Lung (tissue), 11 donors: ENCODE measurements at regions not wholly inside any gene's neighbourhood (a gene's known extent, or its start where the extent isn't known, plus 50 kb on each side); places are given as distances from the start of the nearest gene placed in this dataset.
"Not testable (repeated sequence)": the region's sequence is repeated elsewhere in the genome, so short reads cannot be mapped to it uniquely, and the experiment has no call there.

Experiments
- ATAC-seq: fragments of 200-7000 bp; cut with Tn5 transposase; one replicate; pipeline ENCODE4 v1.9.1; 2020; ENCODE audit warnings: moderate number of reproducible peaks; ENCODE audit not compliant: insufficient read depth, low FRiP score
- DNase-seq, 3 donors: peaks; one replicate each; pipeline ENCODE4 v3.0.0-alpha.2; 2013 to 2017
- H3K27ac ChIP-seq, 2 donors: one replicate each; pipeline ENCODE4 v1.5.1; 2013; ENCODE audit warnings: mild to moderate bottlenecking in 2 of 2, moderate library complexity in 2 of 2, control low read depth in 1 of 2, inconsistent platforms in 1 of 2, low read depth in 1 of 2, low read length in 1 of 2
- H3K27me3 ChIP-seq, 3 donors: one replicate each; pipeline ENCODE4 v1.5.1; 2013; ENCODE audit warnings: low read length in 2 of 3; ENCODE audit not compliant: control insufficient read depth in 3 of 3, insufficient read depth in 3 of 3
- H3K36me3 ChIP-seq, 4 donors: one replicate each; pipeline ENCODE4 v1.5.1; 2013; ENCODE audit warnings: low read length in 4 of 4, mild to moderate bottlenecking in 1 of 4, moderate library complexity in 1 of 4; ENCODE audit not compliant: control insufficient read depth in 4 of 4, insufficient read depth in 4 of 4
- H3K4me1 ChIP-seq, 5 donors: one replicate each; pipeline ENCODE4 v1.5.1; 2013; ENCODE audit warnings: low read length in 5 of 5, mild to moderate bottlenecking in 2 of 5, moderate library complexity in 1 of 5; ENCODE audit not compliant: control insufficient read depth in 5 of 5, insufficient read depth in 5 of 5
- H3K4me3 ChIP-seq: one replicate; pipeline ENCODE4 v1.5.1; 2013; ENCODE audit warnings: mild to moderate bottlenecking, control low read depth, moderate library complexity
- H3K9ac ChIP-seq, 2 donors: one replicate each; pipeline ENCODE4 v1.5.1; 2013; ENCODE audit warnings: low read length in 2 of 2, control low read depth in 1 of 2; ENCODE audit not compliant: insufficient read depth in 1 of 2
- H3K9me3 ChIP-seq, 4 donors: one replicate each; pipeline ENCODE4 v1.5.1; 2013; ENCODE audit warnings: low read length in 3 of 4, mild to moderate bottlenecking in 1 of 4, moderate library complexity in 1 of 4; ENCODE audit not compliant: control insufficient read depth in 4 of 4, insufficient read depth in 3 of 4
- WGBS, 2 donors: extraction: QIAGEN DNeasy Blood & Tissue Kit; methylation state at CpG; one replicate each; pipeline ENCODE4 v1.1.7; 2013; 5-methylcytosine and 5-hydroxymethylcytosine counted together
- TF ChIP-seq, protein P1 (sequence below): IDR thresholded peaks from 2 replicates; pipeline ENCODE4 v1.5.1; 2012; ENCODE audit warnings: mild to moderate bottlenecking; ENCODE audit errors: control extremely low read depth, extremely low read depth
- donor health status: control.
- donor health status: control.
- donor health status: Bipolar disorder and iron deficiency.
- donor health status: healthy.
- donor health status: DM: yes; HTN: yes; CAD: no.

DNA sequence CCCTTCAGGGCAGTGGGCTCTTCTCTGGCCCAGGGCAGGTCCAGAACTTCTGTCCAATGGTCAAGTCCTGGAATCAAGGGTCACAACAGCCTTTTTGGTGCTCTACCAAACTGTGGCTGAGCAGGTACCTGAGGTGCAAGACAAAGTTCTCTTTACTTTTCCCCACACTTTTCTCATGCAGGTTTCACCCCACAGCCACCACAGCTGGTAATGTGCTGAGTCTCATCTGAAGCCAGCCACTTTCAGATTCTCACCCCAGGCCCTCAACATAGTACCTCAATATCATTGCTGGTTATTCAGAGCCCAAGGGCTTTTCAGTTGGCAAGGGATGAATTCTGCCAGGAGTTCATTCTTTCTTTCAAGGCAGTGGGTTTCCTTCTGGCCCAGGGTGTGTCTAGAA is 426.0 kb downstream of the TECRL start:
- Histone ChIP-seq H3K9ac (no peak overlapping the region), H3K36me3 (no peaks in the 10 kb centered on the region), H3K9me3 (peaks cover 0 to 5% (median under 1%) of the 10 kb centered on the region in 4 donors), H3K27me3 (no peaks in the 10 kb centered on the region), H3K4me1 (no peaks in the 10 kb centered on the region), H3K4me3 (no peak overlapping the region), H3K27ac (no peak overlapping the region)
- TF ChIP-seq, protein P1, sequence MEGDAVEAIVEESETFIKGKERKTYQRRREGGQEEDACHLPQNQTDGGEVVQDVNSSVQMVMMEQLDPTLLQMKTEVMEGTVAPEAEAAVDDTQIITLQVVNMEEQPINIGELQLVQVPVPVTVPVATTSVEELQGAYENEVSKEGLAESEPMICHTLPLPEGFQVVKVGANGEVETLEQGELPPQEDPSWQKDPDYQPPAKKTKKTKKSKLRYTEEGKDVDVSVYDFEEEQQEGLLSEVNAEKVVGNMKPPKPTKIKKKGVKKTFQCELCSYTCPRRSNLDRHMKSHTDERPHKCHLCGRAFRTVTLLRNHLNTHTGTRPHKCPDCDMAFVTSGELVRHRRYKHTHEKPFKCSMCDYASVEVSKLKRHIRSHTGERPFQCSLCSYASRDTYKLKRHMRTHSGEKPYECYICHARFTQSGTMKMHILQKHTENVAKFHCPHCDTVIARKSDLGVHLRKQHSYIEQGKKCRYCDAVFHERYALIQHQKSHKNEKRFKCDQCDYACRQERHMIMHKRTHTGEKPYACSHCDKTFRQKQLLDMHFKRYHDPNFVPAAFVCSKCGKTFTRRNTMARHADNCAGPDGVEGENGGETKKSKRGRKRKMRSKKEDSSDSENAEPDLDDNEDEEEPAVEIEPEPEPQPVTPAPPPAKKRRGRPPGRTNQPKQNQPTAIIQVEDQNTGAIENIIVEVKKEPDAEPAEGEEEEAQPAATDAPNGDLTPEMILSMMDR, result no peak
- ATAC-seq (no peak), DNase-seq (no peak)

DNA sequence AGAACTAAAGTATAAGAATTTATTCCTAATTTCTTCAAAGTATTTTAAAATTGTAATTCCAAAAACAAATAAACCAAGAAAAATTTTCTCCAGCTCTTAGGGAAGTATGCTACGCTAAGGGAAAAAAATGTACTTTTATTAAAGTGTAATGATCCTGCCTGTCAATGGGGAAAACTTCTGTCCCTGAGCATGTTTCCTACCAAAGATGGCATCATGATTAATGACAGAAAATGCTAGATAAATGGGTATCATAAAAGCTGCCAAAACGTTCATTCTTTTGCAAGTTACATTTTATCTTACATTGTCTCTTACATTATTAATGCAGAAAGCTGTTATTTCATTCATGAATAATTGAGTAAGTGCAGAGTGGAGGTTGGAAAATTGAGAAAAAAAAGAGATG is 443.4 kb downstream of the TECRL start:
- no peaks in the 10 kb centered on the region for H3K36me3 ChIP-seq
- H3K9me3 ChIP-seq, result no peaks in the 10 kb centered on the region
- no peak overlapping the region for H3K9ac ChIP-seq
- 52 to 64% methylated on average over 2 of the region's 2 CpGs for WGBS, 2 donors
- TF ChIP-seq, protein P1, result no peak
- H3K4me3 ChIP-seq, result no peak overlapping the region
- ATAC-seq, result no peak
- no peaks in the 10 kb centered on the region for H3K4me1 ChIP-seq
- H3K27ac ChIP-seq, result no peak overlapping the region
- H3K27me3 ChIP-seq, result no peaks in the 10 kb centered on the region
- DNase-seq, result no peak

DNA sequence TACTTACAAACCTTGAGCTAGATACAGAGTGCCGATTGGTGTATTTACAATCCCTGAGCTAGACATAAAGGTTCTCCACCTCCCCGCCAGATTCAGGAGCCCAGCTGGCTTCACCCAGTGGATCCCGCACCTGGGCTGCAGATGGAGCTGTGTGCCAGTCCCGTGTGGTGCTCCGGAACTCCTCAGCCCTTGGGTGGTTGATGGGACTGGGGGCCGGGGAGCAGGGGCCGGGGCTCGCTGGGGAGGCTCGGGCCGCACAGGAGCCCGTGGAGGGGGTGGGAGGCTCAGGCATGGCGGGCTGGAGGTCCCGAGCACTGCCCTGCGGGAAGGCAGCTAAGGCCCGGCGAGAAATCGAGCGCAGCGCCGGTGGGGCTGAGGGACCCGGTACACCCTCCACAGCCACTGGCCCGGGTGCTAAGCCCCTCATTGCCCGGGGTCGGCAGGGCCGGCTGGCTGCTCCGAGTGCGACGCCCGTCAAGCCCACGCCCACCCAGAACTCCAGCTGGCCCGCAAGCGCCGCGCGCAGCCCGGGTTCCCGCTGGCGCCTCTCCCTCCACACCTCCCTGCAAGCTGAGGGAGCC is 466.5 kb downstream of the TECRL start:
- not testable (repeated sequence) for H3K9me3 ChIP-seq, ATAC-seq, H3K9ac ChIP-seq, H3K27me3 ChIP-seq, H3K27ac ChIP-seq, DNase-seq, H3K4me3 ChIP-seq, H3K4me1 ChIP-seq, H3K36me3 ChIP-seq
- 93 to 96% methylated on average over 33 to 38 of the region's 38 CpGs for WGBS, 2 donors

DNA sequence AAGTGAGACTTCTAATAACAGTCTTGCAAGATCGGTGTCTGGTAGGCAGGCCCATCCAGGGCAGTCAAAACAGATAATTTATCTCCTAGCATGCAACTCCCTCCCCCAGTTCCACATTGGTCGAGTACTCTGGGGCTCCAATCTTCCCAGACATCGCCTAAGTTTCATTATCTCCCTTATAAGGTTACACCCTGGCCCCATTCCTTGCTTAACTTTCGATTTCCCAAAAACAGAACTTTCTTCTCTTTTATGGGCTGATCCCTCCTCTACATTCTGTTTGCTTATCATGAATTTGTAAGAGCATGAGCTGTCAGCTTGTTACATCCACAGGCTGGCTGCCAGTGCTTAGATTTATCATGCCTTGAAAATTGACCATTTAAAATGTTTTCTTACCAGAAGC is 471.3 kb downstream of the TECRL start:
- H3K27ac ChIP-seq, result no peak overlapping the region

More for the DNA sequence above, 471.3 kb downstream of the TECRL start:
- H3K9ac ChIP-seq, result peak overlapping the region in 1 of 2 donors; percentile 28
- ATAC-seq (peak; percentile 58), DNase-seq (peak in 2 of 3 donors; percentile 18 to 30)
- no peaks in the 10 kb centered on the region for H3K36me3 ChIP-seq
- H3K27me3 ChIP-seq, result no peaks in the 10 kb centered on the region
- WGBS, 2 donors, result 60 to 64% methylated on average over 4 of the region's 4 CpGs
- no peak overlapping the region for H3K4me3 ChIP-seq
- H3K4me1 ChIP-seq, result no peaks in the 10 kb centered on the region
- TF ChIP-seq, protein P1, result no peak
- H3K9me3 ChIP-seq, result no peaks in the 10 kb centered on the region
